ENCODE measurements at regions not wholly inside any gene's neighbourhood (a gene's known extent, or its start where the extent isn't known, plus 50 kb on each side); places are given as distances from the start of the nearest gene placed in this dataset.

- CTCF ChIA-PET, result interaction anchor here (0.6 to 1.4 kb wide), 2 partner anchors 20 to 71 kb away, joined by 5 to 6 read pairs; no protein-coding TSS in a partner anchor
- DNase-seq (ENCODE audit: low read depth), result no peak
- Histone ChIP-seq H3K4me3 (ENCODE audit: low read depth, low read length) (no peak overlapping the region), H3K27me3 (ENCODE audit: control insufficient read depth, insufficient read depth, low read length) (no peaks in the 10 kb centered on the region), H3K36me3 (ENCODE audit: control insufficient read depth, insufficient read depth, low read length) (no peaks in the 10 kb centered on the region)
- POLR2A ChIA-PET, result interaction anchor here (0.6 to 0.7 kb wide), 2 partner anchors 170 to 369 kb away, joined by 3 to 4 read pairs; no protein-coding TSS in a partner anchor
- TF ChIP-seq, protein P1, sequence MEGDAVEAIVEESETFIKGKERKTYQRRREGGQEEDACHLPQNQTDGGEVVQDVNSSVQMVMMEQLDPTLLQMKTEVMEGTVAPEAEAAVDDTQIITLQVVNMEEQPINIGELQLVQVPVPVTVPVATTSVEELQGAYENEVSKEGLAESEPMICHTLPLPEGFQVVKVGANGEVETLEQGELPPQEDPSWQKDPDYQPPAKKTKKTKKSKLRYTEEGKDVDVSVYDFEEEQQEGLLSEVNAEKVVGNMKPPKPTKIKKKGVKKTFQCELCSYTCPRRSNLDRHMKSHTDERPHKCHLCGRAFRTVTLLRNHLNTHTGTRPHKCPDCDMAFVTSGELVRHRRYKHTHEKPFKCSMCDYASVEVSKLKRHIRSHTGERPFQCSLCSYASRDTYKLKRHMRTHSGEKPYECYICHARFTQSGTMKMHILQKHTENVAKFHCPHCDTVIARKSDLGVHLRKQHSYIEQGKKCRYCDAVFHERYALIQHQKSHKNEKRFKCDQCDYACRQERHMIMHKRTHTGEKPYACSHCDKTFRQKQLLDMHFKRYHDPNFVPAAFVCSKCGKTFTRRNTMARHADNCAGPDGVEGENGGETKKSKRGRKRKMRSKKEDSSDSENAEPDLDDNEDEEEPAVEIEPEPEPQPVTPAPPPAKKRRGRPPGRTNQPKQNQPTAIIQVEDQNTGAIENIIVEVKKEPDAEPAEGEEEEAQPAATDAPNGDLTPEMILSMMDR (IDR thresholded peaks at IDR 0.05; ENCODE audit: insufficient read depth, low read depth, low read length), result no peak
Measured at GRCh38 chr2:46814160-46814961, 101.2 kb downstream of the MCFD2 start.

- ChIA-PET POLR2A (no interaction called here), CTCF (interaction anchor here (1.4 kb wide), 1 partner anchor 72 kb away, joined by 6 read pairs; no protein-coding TSS in a partner anchor)
- Histone ChIP-seq H3K36me3 (ENCODE audit: control insufficient read depth, insufficient read depth, low read length) (no peaks in the 10 kb centered on the region), H3K4me3 (ENCODE audit: low read depth, low read length) (no peak overlapping the region), H3K27me3 (ENCODE audit: control insufficient read depth, insufficient read depth, low read length) (no peaks in the 10 kb centered on the region)
- TF ChIP-seq, protein P1 (IDR thresholded peaks at IDR 0.05; ENCODE audit: insufficient read depth, low read depth, low read length), result no peak
- no peak for DNase-seq (ENCODE audit: low read depth)
Measured at GRCh38 chr2:46813680-46814079, 101.9 kb downstream of the MCFD2 start.

- TF ChIP-seq, protein P1 (IDR thresholded peaks at IDR 0.05; ENCODE audit: insufficient read depth, low read depth, low read length), result no peak
- H3K36me3 ChIP-seq (ENCODE audit: control insufficient read depth, insufficient read depth, low read length), result no peaks in the 10 kb centered on the region
- ChIA-PET POLR2A (interaction anchor here (1.3 kb wide), 1 partner anchor 62 kb away, joined by 3 read pairs; no protein-coding TSS in a partner anchor), CTCF (interaction anchor here (0.6 to 1.5 kb wide), 4 partner anchors 18 to 74 kb away, joined by 3 to 7 read pairs (median 6); no protein-coding TSS in a partner anchor)
- no peaks in the 10 kb centered on the region for H3K27me3 ChIP-seq (ENCODE audit: control insufficient read depth, insufficient read depth, low read length)
- no peak for DNase-seq (ENCODE audit: low read depth)
- H3K4me3 ChIP-seq (ENCODE audit: low read depth, low read length), result no peak overlapping the region
Measured at GRCh38 chr2:46813020-46813415, 102.6 kb downstream of the MCFD2 start.
